ENCODE measurements at regions not wholly inside any gene's neighbourhood (a gene's known extent, or its start where the extent isn't known, plus 50 kb on each side); places are given as distances from the start of the nearest gene placed in this dataset.
A peak's percentile ranks its signal among the peaks of the same experiment; 100 is the strongest.

GRCh38 chr7:31203551-31203950, 137.0 kb downstream of the NEUROD6 start:
- no peak for DNase-seq
- Histone ChIP-seq H3K4me3 (ENCODE audit: low read depth, low read length) (no peak overlapping the region), H3K36me3 (replicated peaks) (no peaks in the 10 kb centered on the region), H3K27me3 (replicated peaks) (no peaks in the 10 kb centered on the region), H3K27ac (no peak overlapping the region)
- in situ Hi-C loops (cut with HindIII; ENCODE audit: low pct_ligation_motif_present, low sequenced_read_pairs), result no loop called here
- TF ChIP-seq CTCF (IDR thresholded peaks at IDR 0.05; ENCODE audit: low read depth, low read length, missing control alignments), result no peak

- H3K27ac ChIP-seq, result no peak overlapping the region
- no peak for DNase-seq
- H3K36me3 ChIP-seq (replicated peaks), result no peaks in the 10 kb centered on the region
- in situ Hi-C loops (cut with HindIII; ENCODE audit: low pct_ligation_motif_present, low sequenced_read_pairs), result no loop called here
- no peak for TF ChIP-seq CTCF (IDR thresholded peaks at IDR 0.05; ENCODE audit: low read depth, low read length, missing control alignments)
- H3K4me3 ChIP-seq (ENCODE audit: low read depth, low read length), result no peak overlapping the region
- no peaks in the 10 kb centered on the region for H3K27me3 ChIP-seq (replicated peaks)
These were observed 137.7 kb downstream of the NEUROD6 start for GRCh38 chr7:31202801-31203200.

- Histone ChIP-seq H3K27me3 (replicated peaks) (no peaks in the 10 kb centered on the region), H3K4me3 (ENCODE audit: low read depth, low read length) (no peak overlapping the region), H3K27ac (no peak overlapping the region), H3K36me3 (replicated peaks) (no peaks in the 10 kb centered on the region)
- in situ Hi-C loops (cut with HindIII; ENCODE audit: low pct_ligation_motif_present, low sequenced_read_pairs), result no loop called here
- peak; percentile 87 for TF ChIP-seq CTCF (IDR thresholded peaks at IDR 0.05; ENCODE audit: low read depth, low read length, missing control alignments)
- peak; percentile 45 for DNase-seq
These were observed 140.9 kb downstream of the ADCYAP1R1 start for GRCh38 chr7:31192986-31193385.

- DNase-seq, result no peak
- no peak overlapping the region for H3K27ac ChIP-seq
- H3K27me3 ChIP-seq (replicated peaks), result no peaks in the 10 kb centered on the region
- H3K36me3 ChIP-seq (replicated peaks), result no peaks in the 10 kb centered on the region
- no peak overlapping the region for H3K4me3 ChIP-seq (ENCODE audit: low read depth, low read length)
- TF ChIP-seq CTCF (IDR thresholded peaks at IDR 0.05; ENCODE audit: low read depth, low read length, missing control alignments), result no peak
- in situ Hi-C loops (cut with HindIII; ENCODE audit: low pct_ligation_motif_present, low sequenced_read_pairs), result no loop called here
These were observed 138.8 kb downstream of the ADCYAP1R1 start for GRCh38 chr7:31190906-31191305.

GRCh38 chr7:31186202-31186601, 134.1 kb downstream of the ADCYAP1R1 start:
- H3K27me3 ChIP-seq (replicated peaks), result no peaks in the 10 kb centered on the region
- no peak overlapping the region for H3K4me3 ChIP-seq (ENCODE audit: low read depth, low read length)
- H3K36me3 ChIP-seq (replicated peaks), result no peaks in the 10 kb centered on the region
- TF ChIP-seq CTCF (IDR thresholded peaks at IDR 0.05; ENCODE audit: low read depth, low read length, missing control alignments), result no peak
- H3K27ac ChIP-seq, result no peak overlapping the region
- in situ Hi-C loops (cut with HindIII; ENCODE audit: low pct_ligation_motif_present, low sequenced_read_pairs), result no loop called here
- no peak for DNase-seq

- TF ChIP-seq CTCF (IDR thresholded peaks at IDR 0.05; ENCODE audit: low read depth, low read length, missing control alignments), result peak; percentile 2
- Histone ChIP-seq H3K36me3 (replicated peaks) (no peaks in the 10 kb centered on the region), H3K27me3 (replicated peaks) (no peaks in the 10 kb centered on the region), H3K27ac (no peak overlapping the region), H3K4me3 (ENCODE audit: low read depth, low read length) (no peak overlapping the region)
- DNase-seq, result no peak
- in situ Hi-C loops (cut with HindIII; ENCODE audit: low pct_ligation_motif_present, low sequenced_read_pairs), result no loop called here
These were observed 123.6 kb downstream of the ADCYAP1R1 start for GRCh38 chr7:31175672-31176071.
